NCI-H187 treated with DMSO at 0.1 percent for 48 hours (cell line): ENCODE measurements at regions not wholly inside any gene's neighbourhood (a gene's known extent, or its start where the extent isn't known, plus 50 kb on each side); places are given as distances from the start of the nearest gene placed in this dataset.

Experiments
- DNase-seq: peaks from one replicate; lab custom pipeline; 2025; lab: John Stamatoyannopoulos, UW

DNA sequence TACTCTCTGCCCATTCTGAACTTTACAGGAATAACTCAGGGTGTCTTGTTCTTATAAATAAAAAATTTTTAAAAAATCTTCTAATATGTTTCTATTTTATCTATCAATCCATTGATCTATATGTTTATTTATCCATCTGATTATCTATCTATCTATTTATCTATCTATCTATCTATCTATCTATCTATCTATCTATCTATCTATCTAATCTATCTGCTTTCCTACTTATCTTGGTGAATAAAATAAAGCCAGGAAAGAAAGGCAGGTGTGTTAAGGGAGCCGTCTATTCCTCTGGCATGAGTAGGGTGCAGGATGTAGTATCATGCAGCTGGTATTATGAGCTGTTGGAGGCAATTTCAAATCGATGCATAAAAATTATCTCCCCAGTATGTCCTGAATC, 153.0 kb downstream of the FOXA2 start:
- DNase-seq: no peak

- DNase-seq: no peak
These were observed 153.6 kb downstream of the FOXA2 start for GRCh38 chr20:22430746-22431168.

DNA sequence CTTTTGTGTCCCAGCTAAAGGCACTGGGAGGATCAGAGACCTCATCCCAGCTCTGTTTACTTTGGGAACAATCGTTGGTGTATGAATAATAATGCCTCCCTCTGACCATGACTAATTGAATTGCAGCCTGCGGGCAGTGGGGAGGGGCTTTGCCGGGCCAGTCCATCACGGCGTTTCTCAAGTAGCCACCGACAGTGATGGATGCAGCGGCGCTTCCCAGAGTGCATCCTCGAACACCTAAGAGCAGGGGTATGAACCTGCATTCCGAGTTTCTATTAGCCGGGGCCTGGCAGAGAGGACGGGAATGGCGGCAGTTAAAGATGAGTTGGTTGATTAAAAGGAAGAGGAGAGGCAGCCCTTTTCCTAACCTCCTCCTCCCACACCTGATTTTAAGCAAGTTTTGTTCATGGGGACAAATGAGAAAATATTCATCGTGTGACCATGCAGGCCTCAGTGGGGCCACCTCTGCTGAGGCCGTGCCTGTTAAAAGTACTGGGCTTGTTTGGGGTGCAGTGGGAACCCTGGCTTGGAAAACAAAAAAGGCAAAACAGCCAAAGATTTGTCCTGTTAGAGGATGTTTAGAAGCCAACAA, 154.1 kb downstream of the FOXA2 start:
- DNase-seq: no peak

- DNase-seq: no peak
These were observed 154.9 kb downstream of the FOXA2 start for GRCh38 chr20:22429175-22430153.

DNA sequence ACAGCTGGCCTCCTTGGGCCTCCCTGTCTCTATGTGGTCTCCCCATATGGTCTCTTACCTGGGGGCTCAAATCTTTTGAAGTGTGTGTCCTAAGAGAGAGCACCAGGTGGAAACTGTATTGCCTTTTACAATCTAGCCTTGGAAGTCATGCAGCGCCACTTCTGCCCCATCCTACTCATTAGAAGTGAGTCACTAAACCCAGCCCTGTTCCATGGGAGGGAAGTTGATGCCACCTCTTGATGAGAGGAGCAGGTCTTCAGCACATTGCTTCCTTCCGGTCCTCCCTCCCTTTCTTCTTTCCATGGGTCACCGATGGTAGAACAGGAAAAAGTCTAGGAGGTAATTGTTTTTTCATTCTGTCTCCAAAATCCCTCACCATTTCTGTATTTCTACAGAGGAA, 156.3 kb downstream of the FOXA2 start:
- no peak for DNase-seq

DNA sequence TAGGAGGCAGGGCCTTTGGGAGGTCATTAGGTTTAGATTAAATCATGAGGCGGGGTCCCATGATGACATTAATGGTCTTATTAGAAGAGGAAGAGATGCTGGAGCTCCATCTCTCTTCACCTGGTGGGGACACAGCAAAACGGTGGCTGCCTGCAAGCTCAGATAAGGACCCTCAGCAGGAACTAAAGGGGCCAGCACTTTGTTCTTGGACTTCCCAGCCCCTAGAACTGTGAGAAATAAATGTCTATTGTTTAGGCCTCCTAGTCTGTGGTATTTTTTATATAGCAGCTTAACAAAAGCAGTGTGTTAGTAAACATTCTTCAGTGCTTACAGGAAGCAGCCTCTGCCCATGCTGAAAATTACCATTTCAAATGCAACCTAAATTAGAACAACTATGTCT, 157.6 kb downstream of the FOXA2 start:
- no peak for DNase-seq

- no peak for DNase-seq
These were observed 158.8 kb downstream of the FOXA2 start for GRCh38 chr20:22425344-22426295.

DNA sequence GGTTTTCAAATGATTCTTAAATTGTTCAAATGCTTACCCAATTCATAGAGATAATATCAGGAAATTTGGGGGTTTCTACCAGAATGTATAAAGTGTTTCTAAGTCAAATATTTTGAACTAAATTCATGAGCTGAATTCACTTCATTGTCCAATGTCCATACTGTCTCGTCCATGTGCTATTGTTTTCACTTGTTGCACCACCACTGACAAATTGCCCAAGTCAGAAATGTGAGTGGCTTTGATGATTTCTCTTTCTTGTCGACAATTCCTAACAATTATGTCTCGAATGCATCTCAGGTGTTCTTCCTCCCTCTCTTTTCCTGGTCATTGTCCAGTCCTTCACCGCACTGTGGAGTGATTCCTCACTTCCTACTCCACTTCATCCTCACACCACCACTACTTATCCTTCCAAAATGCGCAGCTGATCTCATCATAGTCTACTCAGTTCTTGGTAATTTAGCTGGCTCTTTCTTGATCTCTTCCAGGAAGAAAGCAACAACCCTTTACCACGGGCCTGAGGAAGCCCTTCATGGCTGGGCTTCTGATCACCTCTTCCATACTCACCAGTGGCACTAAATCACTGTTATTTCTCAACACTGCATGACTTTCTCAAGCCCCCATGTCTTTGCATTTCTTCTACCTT, 161.1 kb downstream of the FOXA2 start:
- no peak for DNase-seq

GRCh38 chr20:22420116-22420598, 164.2 kb downstream of the FOXA2 start:
- DNase-seq: no peak

DNA sequence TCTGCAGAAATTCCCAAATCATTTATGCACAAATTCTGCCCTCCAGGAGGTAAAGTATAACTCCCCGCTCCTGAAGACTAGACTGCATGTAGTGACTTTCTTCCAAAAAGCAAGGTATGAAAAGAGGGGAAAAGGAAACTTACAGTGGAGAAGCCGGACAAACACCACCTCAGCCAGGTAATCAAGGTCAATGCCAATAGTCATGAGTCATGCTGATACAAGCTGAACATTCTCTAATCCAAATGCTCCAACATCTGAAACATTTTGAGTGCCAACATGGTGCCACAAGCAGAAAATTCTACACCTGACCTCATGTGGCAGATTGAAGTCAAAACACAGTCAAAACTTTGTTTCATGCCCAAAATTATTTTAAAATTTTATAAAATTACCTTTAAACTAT, 165.6 kb downstream of the FOXA2 start:
- no peak for DNase-seq

GRCh38 chr20:22414305-22414742, 170.0 kb downstream of the FOXA2 start:
- DNase-seq: no peak

DNA sequence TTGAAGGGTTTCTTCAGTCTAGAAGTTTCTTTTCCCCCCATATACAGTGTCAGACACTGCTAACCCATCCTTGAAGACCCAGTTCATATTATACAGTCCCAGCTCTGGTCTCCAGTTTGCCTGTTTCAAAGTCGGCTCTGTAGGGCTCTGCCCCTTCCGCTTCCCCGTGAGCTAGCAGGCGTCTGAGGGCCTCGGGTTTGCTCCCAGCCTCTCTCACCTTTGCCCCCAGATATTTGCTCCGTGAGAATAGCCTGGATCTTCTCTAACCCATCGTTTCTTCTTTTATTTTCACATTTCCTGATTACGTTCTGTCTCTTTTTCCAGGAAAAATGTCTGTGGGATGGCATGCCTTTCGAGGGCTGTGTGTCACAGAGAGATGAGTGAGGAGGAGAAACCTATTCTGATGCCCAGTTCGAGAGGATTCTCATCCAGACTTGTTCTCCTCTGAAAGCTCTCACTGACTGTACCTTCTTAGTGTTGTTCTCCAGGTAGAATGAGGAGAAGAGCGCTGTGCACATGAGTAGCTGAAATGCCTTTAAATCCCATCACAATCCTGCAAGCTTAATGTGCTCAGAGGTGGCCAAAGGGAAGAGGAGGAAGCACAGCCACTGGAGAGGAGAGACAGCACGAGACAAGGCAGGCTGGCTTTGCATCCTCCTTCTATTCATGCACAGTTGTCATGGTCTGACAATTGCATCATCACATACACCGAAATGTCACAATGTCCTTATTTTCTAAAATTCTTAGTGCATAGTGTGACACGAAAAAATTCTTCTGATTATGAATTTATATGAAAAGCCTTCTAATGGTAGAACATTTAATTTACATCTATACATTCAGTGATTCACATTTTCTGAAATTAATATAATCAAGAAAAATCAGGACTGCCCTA, 171.1 kb downstream of the FOXA2 start:
- DNase-seq: no peak

DNA sequence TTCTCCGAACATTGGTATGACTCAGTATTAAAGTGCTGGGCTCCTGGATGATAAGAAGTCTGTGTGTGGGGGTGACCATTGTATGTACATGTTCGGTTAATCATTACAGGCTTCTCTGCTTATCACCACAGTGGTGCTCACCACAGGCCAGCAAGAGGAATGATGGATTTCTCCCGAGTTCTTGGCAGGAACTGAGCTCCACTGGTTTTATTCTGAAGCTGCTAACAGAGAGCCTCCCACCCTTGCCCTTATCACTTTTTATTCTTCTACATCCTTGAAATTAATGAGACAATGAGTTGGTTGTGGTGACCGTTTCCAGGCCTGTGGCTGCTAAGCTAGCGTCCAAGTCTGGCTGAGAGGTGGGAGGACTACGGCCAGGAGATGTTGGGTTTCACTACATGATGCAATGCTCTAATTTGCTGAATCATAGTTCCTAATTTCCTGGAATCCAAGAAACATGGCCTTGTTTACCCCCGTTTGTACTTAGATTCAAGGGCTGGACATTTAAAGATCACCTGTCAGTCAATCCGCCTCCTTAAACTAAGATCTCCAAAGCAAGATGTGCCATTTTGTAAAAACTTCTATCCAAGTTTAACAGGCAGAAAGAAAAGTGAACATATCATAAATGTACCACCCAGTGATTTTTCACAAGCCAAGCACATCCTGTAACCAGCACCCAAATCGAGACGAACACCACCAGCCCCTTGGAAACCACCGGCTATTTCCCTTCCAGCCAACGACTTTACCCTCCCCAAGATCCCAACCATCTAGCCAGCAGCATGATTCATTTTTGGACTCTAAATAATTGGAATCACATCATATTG, 172.5 kb downstream of the FOXA2 start:
- no peak for DNase-seq

GRCh38 chr20:22411286-22411626, 173.1 kb downstream of the FOXA2 start:
- no peak for DNase-seq

DNA sequence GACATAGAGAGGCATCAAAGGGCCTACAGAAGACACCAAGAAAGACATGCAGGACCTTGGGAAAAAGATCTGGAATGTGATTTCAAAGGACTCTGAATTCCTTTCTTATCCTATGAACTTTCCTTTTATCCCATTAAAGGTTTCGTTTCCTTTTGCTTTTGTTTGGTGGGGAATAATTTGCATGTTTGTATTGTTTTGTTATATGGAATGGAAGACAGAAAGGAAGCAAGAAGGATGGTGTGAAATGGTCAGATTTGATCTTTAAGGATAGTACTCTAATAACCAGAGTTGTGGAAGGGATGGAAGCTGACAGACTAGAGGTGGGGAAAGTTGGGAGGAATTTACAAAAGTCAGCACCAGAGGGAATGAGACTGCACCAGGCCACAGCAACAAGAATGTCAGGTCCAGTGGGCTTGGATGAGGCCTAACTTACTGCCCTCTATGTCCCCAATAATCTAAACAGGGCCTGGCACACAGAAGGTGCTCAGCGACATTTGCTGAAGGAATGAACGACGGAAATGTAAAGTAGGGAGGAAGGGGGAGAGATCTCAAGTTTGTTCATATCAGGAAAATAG, 173.7 kb downstream of the FOXA2 start:
- no peak for DNase-seq

DNA sequence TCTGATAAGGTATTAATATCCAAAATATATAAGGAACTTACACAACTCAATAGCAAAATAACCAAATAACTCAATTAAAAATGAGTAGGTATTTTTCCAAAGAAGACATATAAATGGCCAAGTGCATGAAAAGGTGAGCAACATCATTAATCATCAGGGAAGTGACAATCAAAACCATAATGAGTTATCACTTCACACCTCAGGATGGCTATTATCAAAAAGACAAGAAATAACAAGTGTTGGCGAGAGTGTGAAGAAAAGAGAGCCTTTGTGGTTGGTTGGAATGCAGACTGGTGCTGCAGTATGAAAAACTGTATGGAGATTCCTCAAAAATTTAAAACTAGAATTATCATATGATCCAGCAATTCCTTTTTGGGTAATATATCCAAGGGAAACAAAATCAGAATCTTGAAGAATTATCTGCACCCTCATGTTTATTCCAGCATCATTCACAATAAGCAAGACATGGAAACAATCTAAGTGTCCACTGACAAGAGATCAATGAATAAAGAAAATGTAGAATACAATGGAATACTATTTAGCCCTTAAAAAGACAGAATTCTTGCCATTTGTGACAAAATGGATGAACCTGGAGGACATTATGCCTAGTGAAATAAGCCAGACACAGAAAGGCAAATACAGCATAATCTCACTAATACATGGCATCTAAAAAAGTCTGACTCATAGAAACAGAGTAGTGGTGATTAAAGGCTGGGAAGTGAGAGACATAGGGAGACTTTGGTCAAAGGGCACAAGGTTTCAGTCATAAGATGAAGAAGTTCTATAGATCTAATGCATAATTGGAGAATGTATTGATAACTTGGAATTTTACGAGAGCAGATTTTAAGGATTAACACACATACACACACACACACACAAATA, 175.6 kb downstream of the FOXA2 start:
- no peak for DNase-seq

GRCh38 chr20:22407237-22408193, 176.9 kb downstream of the FOXA2 start:
- DNase-seq: no peak
